Dedifferentiated amniotic fluid mesenchymal stem cell (primary cell): ENCODE measurements at regions not wholly inside any gene's neighbourhood (a gene's known extent, or its start where the extent isn't known, plus 50 kb on each side); places are given as distances from the start of the nearest gene placed in this dataset.
"Not testable (repeated sequence)": the region's sequence is repeated elsewhere in the genome, so short reads cannot be mapped to it uniquely, and the experiment has no call there.

Source experiments
- DNase-seq: peaks from one replicate; pipeline ENCODE4 v3.0.0-alpha.2; 2016; ENCODE audit errors: extremely low spot score

GRCh38 chr9:2354216-2354615 is 267.4 kb upstream of the VLDLR start:
- no peak for DNase-seq

- DNase-seq, result no peak
These were observed 266.5 kb upstream of the VLDLR start for GRCh38 chr9:2354856-2355696.

DNA sequence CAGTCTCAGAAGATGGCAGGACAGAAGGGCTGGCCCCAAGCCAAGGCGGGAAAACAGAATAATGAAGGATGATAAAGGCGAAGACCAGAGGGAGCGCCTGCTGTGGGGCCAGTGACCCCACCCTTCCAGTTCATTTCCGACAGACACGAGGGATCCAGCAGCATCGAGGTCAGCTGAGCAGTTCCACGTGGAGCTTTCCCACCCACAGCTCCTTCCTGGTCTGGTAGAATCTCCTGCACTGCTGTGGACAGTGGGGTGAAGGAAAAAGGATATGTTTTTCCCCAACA is 265.9 kb upstream of the VLDLR start:
- DNase-seq, result no peak

GRCh38 chr9:2356041-2356790 is 265.4 kb upstream of the VLDLR start:
- DNase-seq, result no peak

GRCh38 chr9:2359891-2360471 is 261.6 kb upstream of the VLDLR start:
- DNase-seq, result no peak

DNA sequence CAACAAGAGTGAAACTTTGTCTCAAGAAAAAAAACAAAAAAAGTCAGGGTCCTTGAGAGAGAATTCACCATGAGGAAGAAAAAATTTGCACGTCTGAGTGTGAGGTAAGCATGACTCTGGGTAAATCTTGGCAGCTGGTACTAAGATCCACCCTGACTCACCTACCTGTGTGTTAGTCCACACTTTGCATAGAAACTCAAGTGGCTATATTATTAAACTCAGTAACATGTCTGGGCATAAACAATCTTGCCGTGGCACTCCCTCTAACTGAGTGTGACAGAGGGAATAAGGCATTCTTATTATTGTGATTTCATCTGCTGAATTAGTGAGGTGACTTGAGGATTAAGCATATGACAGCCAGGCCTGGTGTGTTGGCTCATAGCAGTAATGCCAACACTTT is 259.4 kb upstream of the VLDLR start:
- DNase-seq, result no peak

GRCh38 chr9:2363138-2363745 is 258.3 kb upstream of the VLDLR start:
- no peak for DNase-seq

GRCh38 chr9:2363781-2364180 is 257.8 kb upstream of the VLDLR start:
- no peak for DNase-seq

DNA sequence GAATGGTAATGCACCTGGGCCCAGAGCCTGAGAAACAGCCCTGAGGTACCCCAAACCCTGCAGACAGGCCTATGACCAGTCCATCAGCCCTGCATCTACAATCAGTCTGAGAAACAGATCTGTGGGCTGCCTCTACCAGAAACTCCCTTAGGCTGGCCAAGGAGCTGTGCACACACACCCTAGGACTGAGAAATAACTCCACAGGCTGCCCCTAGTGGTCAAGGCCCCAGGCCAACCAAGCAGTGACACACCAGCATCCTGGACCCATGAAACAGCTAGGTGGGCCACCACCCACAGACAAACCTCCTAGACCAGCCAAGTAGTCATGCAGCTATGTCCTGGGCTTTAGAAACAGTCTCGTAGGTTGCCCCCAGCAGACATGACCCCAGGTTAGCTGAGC is 253.6 kb upstream of the VLDLR start:
- no peak for DNase-seq

GRCh38 chr9:2373648-2374047 is 247.9 kb upstream of the VLDLR start:
- DNase-seq, result no peak

- DNase-seq, result no peak
These were observed 246.5 kb upstream of the VLDLR start for GRCh38 chr9:2375114-2375513.

DNA sequence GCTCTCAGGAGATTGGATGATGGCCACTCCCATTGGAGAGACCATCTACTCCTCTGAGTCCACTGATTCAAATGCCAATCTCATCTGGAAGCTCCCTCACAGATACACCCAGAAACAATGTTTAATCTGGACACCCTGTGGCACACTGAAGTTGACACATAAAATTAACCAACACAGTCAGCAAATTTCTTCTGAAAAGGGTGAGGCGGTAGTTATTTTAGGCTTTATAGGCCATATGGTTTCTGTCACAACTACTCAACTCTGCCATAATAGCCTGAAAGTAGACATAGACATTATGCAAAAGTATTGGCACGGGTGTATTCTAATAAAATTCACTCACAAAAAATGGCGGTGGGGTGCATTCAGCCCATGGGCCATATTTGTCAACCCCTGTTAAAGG is 244.5 kb upstream of the VLDLR start:
- DNase-seq, result no peak

DNA sequence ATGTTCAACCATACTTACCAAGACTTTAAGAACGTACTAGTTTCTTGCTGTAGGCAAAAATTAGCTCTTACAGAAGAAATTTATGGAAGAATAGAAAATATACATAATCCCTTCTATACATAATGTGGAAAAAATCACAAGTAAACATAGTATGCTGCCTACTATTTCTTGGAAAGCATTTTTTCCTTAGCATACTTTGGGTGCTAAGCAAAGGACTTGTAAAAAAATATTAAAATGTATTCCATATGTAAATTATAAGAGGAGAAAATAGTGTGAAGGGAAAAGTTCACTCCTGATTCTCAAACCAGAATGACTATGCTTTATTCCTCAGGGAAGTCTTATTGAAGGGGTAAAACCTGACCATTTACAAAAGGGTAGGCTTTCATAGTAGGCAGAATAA is 243.8 kb upstream of the VLDLR start:
- DNase-seq, result no peak

- no peak for DNase-seq
These were observed 243.3 kb upstream of the VLDLR start for GRCh38 chr9:2378266-2378665.

DNA sequence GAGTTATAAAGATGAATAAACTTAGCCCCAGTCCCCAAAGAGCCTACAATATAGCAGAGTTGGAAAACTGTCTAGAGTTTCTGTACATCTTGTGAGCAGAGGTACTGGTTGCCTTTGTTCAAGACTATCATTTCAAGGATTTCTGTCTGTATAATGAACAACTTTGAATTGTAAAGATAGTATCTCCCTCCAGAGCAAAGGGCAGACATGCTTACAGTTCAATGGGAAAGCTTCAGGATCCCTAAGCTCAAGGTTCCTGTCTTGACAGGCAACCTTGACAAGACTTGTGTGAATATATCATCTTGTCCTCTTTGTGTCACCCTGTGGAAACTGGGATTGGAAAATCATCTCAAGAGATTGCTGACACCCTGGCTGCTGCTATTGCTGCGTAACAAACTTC is 242.8 kb upstream of the VLDLR start:
- DNase-seq, result no peak

DNA sequence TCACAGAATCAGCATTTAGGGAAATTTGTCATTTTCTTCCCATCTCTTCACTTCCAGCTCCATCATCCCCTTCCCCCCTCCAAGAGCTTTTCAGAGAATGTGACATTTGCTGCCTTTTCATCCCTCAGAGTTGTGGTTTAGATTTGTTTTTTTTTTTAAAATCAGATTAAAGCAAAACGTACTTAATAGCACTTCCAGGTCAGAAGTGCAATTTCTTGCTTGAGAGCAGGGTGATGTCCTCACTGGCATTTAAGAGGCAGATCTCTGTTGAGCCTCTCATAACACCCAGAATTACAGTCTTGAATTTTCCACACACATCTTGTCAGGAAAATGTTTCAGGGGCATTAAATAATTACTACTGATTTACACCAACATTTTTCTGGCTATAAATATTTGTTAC is 236.8 kb upstream of the VLDLR start:
- DNase-seq, result no peak

GRCh38 chr9:2385746-2386145 is 235.8 kb upstream of the VLDLR start:
- DNase-seq, result no peak

DNA sequence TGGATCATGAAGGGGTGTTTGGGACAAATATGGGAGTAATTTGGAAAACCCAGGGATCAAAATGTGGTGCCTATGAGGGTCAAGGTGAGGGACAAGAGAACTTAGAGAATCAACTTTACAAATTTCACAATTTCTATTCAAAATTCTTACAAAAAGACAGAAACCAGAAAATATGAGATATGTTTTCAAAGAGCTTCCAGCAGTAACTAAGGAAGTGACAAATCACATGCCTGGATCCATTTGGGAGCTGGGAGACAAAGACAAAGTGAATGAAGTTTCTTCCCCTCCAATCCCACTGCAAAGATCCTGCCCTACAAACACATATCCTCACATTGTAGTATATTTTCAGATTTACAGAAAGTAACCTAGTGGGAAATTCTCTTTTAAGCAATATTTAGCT is 235.0 kb upstream of the VLDLR start:
- no peak for DNase-seq

DNA sequence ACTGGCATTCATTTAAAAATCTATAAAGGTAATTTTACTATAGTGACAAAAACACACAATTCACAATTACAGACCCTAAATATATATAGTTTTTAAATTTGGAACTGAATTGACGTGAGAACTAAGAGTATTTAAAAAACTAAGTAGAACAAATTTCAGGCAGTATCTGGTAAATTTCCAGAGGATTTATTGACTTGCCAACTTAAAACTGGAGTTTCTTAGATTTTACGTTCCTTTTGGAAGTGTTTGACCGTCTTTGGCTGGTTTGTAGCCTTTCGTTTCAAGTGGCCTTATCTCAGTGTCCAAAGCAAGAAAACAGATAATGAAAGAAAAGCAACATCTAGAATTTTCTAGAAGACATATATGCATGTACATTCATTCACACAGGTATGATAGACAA is 234.4 kb upstream of the VLDLR start:
- no peak for DNase-seq

- DNase-seq, result no peak
These were observed 232.2 kb upstream of the VLDLR start for GRCh38 chr9:2389404-2389803.

DNA sequence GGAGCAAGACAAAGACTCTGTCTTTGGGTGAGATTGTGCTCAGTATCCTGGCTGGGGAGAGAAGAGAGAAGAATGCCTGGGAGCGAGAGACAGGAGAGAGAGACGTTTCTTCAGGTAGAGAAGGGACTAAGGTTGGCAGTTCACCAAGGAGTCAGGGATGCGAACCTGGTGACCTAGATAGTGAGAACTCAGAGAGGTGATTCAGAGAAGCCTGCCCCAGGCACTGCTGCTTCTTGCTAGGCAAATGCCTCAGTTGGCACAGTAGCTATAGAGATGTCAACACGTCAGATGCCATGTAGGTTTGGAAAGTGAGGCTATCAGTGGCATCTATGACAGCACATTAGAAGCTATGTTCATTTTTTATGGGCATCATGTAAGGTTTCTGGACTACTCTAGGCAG is 231.6 kb upstream of the VLDLR start:
- DNase-seq, result no peak

GRCh38 chr9:2391509-2392132 is 230.0 kb upstream of the VLDLR start:
- not testable (repeated sequence) for DNase-seq
